Activated CD8-positive, alpha-beta memory T cell treated with anti-CD3 and anti-CD28 coated beads, Interleukin-2, amount 50 U/mL, for 48 hours (primary cell): ENCODE measurements at regions not wholly inside any gene's neighbourhood (a gene's known extent, or its start where the extent isn't known, plus 50 kb on each side); places are given as distances from the start of the nearest gene placed in this dataset.
"Not testable (repeated sequence)": the region's sequence is repeated elsewhere in the genome, so short reads cannot be mapped to it uniquely, and the experiment has no call there.

Experiments
- DNase-seq: peaks from one replicate; pipeline ENCODE4 v3.0.0-alpha.2; 2020

GRCh38 chr2:16785149-16785548 is 119.5 kb upstream of the CYRIA start:
- no peak for DNase-seq

- no peak for DNase-seq
Measured at GRCh38 chr2:16784652-16785051, 119.0 kb upstream of the CYRIA start.

- DNase-seq: no peak
Measured at GRCh38 chr2:16777123-16777870, 111.7 kb upstream of the CYRIA start.

- no peak for DNase-seq
Measured at GRCh38 chr2:16775899-16776231, 110.2 kb upstream of the CYRIA start.

- no peak for DNase-seq
Measured at GRCh38 chr2:16774980-16775898, 109.6 kb upstream of the CYRIA start.

- no peak for DNase-seq
Measured at GRCh38 chr2:16774091-16774490, 108.5 kb upstream of the CYRIA start.

- no peak for DNase-seq
Measured at GRCh38 chr2:16773080-16773713, 107.6 kb upstream of the CYRIA start.

GRCh38 chr2:16767789-16768476 is 102.3 kb upstream of the CYRIA start:
- no peak for DNase-seq

GRCh38 chr2:16765356-16765755 is 99.7 kb upstream of the CYRIA start:
- DNase-seq: no peak

GRCh38 chr2:16764487-16764886 is 98.9 kb upstream of the CYRIA start:
- DNase-seq: no peak

GRCh38 chr2:16763493-16763899 is 97.9 kb upstream of the CYRIA start:
- no peak for DNase-seq

GRCh38 chr2:16763056-16763455 is 97.4 kb upstream of the CYRIA start:
- DNase-seq: no peak

- DNase-seq: no peak
Measured at GRCh38 chr2:16760426-16760825, 94.8 kb upstream of the CYRIA start.

- DNase-seq: peak; percentile 86
Measured at GRCh38 chr2:16756831-16757644, 91.4 kb upstream of the CYRIA start.

GRCh38 chr2:16755442-16755841 is 89.8 kb upstream of the CYRIA start:
- DNase-seq: no peak

GRCh38 chr2:16753025-16753424 is 87.4 kb upstream of the CYRIA start:
- DNase-seq: not testable (repeated sequence)

- DNase-seq: not testable (repeated sequence)
Measured at GRCh38 chr2:16750925-16751214, 85.2 kb upstream of the CYRIA start.

- DNase-seq: no peak
Measured at GRCh38 chr2:16750175-16750924, 84.7 kb upstream of the CYRIA start.

- not testable (repeated sequence) for DNase-seq
Measured at GRCh38 chr2:16748511-16749266, 83.1 kb upstream of the CYRIA start.

GRCh38 chr2:16747689-16748088 is 82.1 kb upstream of the CYRIA start:
- no peak for DNase-seq

- no peak for DNase-seq
Measured at GRCh38 chr2:16747257-16747656, 81.6 kb upstream of the CYRIA start.
